ENCODE measurements at regions not wholly inside any gene's neighbourhood (a gene's known extent, or its start where the extent isn't known, plus 50 kb on each side); places are given as distances from the start of the nearest gene placed in this dataset.
A peak's percentile ranks its signal among the peaks of the same experiment; 100 is the strongest.

DNA sequence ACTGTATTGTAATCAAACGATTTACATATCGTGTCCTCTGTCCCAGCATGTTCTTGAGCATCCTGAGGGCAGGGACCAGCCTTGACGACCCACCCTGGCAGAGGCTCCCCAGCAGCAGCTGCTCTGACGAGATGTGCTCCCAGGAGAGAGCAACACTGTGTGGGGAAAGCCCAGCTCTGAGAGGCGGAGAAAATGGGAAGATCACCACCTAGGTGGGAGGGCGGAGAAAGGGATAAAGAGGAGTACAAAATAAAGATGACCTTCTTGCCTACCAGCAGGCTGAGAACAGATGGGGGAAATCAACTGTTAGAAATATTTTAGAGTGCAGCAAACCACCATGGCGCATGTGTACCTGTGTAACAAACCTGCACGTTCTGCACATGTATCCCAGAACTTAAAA, 71.5 kb upstream of the CAPRIN2 start:
- 0 to 100% (median 79%) methylated on average over 1 to 8 of the region's 8 CpGs for WGBS, 10 experiments
- no peak for ATAC-seq (replicated peaks in 6 of 8)
- in situ Hi-C loops (cut with MboI; ENCODE audit: low pct_unique_long_range_greater_than_20kb in 2 of 9, low sequenced_read_pairs in 9 of 9, unreplicated experiment in 9 of 9) = loop anchor here in 2 of 9 experiments (25.0 kb wide), 2 partner anchors 411 to 436 kb away; no protein-coding TSS in a partner anchor
- no peaks in the 10 kb centered on the region for H3K4me1 ChIP-seq (replicated peaks in 1 of 2)
- H3K27ac ChIP-seq = no peak overlapping the region
- H3K4me3 ChIP-seq = no peak overlapping the region

DNA sequence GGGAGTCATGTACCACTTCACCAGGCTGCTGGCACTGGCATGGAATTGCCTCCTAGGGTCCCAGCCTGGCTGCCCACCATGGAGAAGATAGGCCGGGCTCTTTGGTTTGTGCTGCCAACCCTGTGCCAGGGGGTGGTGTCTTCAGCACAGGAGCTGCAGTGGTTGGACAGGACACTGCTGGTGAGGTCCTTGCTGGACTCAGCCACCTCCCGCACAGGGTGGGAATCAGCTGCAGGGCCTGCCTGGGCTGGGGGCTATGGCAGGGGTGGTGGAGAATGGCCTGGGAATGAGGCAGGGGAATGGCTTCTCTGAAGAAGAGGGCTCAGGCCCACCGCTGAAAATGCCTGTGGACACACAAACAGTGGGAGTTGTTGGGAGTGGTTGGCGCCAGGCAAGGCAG, 70.6 kb upstream of the CAPRIN2 start:
- ATAC-seq (replicated peaks in 6 of 8) = no peak
- Histone ChIP-seq H3K4me1 (replicated peaks in 1 of 2) (no peaks in the 10 kb centered on the region), H3K27ac (no peak overlapping the region), H3K4me3 (no peak overlapping the region)
- in situ Hi-C loops (cut with MboI; ENCODE audit: low pct_unique_long_range_greater_than_20kb in 2 of 9, low sequenced_read_pairs in 9 of 9, unreplicated experiment in 9 of 9) = loop anchor here in 2 of 9 experiments (25.0 kb wide), 2 partner anchors 412 to 437 kb away; no protein-coding TSS in a partner anchor
- 0 to 100% (median 100%) methylated on average over 1 of the region's 4 CpGs; no CpG with 5 or more reads in 7 of the 10 experiments for WGBS, 10 experiments

DNA sequence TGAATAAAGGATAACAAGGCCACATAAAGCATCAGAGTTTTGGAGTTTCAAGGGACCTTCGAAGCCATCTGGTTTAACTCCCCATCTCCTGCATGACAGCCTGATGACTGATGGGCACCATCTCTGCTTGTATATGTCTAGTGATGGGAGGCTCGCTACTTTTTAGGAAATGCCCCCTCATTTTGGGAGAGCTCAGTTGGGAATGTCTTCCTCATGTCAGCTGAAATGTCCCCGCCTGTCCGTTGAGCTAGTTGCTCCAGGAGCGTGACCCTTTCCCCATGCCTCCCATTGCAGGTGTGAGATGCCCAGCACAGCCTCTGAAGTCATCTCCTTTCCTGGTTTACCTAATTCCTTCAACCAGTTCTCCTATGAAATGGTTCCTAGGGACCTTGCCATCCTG, 69.6 kb upstream of the CAPRIN2 start:
- in situ Hi-C loops (cut with MboI; ENCODE audit: low pct_unique_long_range_greater_than_20kb in 2 of 9, low sequenced_read_pairs in 9 of 9, unreplicated experiment in 9 of 9) = loop anchor here in 6 of 9 experiments (25.0 kb wide), 2 partner anchors 1287 to 1312 kb away; no protein-coding TSS in a partner anchor
- WGBS, 10 experiments = 86 to 100% (median 97%) methylated on average over 1 to 5 of the region's 5 CpGs; no CpG with 5 or more reads in 4 of the 10 experiments
- H3K4me1 ChIP-seq (replicated peaks in 1 of 2) = no peaks in the 10 kb centered on the region
- H3K27ac ChIP-seq = no peak overlapping the region
- H3K4me3 ChIP-seq = no peak overlapping the region
- no peak for ATAC-seq (replicated peaks in 6 of 8)

DNA sequence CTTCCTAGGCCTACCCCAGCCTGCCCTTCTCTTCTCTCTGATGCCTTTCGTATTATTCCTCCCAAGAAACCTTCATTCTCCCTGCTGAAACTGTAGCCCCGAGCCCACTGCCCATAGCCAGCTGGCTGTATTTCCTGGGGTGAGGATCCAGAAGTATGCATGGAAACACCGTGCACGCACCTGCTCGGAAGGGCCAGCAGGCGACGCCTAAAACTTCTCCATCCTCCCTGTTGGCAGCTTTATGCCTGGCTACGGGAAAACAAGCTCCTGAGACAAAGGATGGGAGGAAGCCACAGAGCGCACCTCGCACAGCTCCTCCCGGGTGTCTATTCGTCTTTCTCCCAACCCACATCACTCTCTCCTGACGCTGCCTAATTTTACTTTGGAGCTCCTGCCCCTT, 69.0 kb upstream of the CAPRIN2 start:
- in situ Hi-C loops (cut with MboI; ENCODE audit: low pct_unique_long_range_greater_than_20kb in 2 of 9, low sequenced_read_pairs in 9 of 9, unreplicated experiment in 9 of 9) = loop anchor here in 6 of 9 experiments (25.0 kb wide), 2 partner anchors 1286 to 1311 kb away; no protein-coding TSS in a partner anchor
- H3K4me3 ChIP-seq = no peak overlapping the region
- no peaks in the 10 kb centered on the region for H3K4me1 ChIP-seq (replicated peaks in 1 of 2)
- H3K27ac ChIP-seq = no peak overlapping the region
- no peak for ATAC-seq (replicated peaks in 6 of 8)
- WGBS, 10 experiments = 86 to 100% (median 93%) methylated on average over 2 to 12 of the region's 13 CpGs; no CpG with 5 or more reads in 3 of the 10 experiments

DNA sequence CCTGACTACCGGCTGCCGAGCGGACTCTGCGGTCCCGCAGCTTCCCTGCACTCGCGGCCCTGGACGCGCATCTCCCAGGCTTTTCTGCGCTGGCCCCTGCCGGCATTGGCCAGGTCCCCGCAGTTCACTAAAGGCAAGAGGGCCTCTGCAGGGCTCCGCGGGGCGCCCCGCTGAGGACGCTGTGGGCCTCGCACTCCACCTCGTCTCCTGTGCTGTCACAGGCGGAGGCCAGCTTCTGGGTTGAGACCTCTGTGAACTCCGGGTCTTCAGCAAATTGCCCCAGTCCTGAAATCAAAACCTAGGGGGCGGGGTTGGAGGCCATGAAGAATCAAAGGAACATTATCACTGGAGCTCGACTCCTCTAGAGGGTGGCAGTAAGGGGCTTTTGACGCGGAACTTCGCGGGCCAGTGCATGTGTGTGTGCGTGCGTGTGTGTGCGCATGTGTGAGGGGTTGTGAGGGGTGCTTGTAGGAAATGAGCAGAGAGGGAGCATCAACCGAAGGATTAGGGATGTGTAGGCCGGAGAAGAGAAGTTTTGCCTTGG, 68.5 kb upstream of the CAPRIN2 start:
- Histone ChIP-seq H3K4me3 (peak overlapping the region in 3 of 5 donors; percentile 22 to 28 (median 22)), H3K27ac (no peak overlapping the region), H3K4me1 (replicated peaks in 1 of 2) (no peaks in the 10 kb centered on the region)
- 37 to 70% (median 68%) methylated on average over 4 to 27 of the region's 32 CpGs; no CpG with 5 or more reads in 5 of the 10 experiments for WGBS, 10 experiments
- in situ Hi-C loops (cut with MboI; ENCODE audit: low pct_unique_long_range_greater_than_20kb in 2 of 9, low sequenced_read_pairs in 9 of 9, unreplicated experiment in 9 of 9) = loop anchor here in 6 of 9 experiments (25.0 kb wide), 2 partner anchors 1286 to 1311 kb away; no protein-coding TSS in a partner anchor
- peak; percentile 4 to 71 (median 51) for ATAC-seq (replicated peaks in 6 of 8)

DNA sequence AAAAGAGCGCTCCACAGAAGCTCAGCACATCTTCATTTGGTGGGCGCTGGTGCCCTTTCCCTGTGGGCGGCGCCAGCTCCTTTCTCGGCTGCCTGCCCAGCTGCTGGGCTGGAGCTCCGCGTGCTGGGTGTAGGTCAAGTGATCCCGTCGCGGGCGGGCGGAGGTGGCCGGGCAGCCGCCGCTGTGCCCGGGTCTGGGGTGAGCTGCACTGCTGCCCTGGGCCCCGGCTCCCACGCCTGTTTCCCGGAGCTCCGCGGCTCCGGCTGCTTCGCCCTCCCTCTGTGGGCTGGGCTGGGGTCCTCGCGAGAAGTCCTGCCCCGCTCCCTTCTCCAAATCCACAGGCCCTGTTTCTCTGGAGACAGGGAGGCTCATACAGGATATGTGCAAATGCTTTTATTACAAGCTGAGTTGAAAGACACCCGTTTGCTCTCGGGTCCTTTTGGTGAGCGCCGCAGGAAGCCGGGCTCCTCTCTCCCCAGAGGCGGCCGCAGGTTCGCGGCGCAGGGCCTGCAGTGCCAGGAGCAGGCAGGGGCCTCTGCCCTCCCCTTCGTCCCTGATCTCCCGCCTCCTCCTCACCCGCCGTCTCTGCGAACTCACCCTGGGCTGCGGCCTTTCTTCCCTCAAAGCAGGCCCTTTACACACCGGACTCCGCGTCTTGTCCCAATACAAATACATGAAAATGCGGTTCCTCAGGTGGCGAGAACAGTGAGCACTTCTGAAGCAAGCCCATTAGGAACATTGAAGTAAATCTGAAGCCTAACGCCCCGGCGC, 67.8 kb upstream of the CAPRIN2 start:
- in situ Hi-C loops (cut with MboI; ENCODE audit: low pct_unique_long_range_greater_than_20kb in 2 of 9, low sequenced_read_pairs in 9 of 9, unreplicated experiment in 9 of 9) = loop anchor here in 6 of 9 experiments (25.0 kb wide), 2 partner anchors 1285 to 1310 kb away; no protein-coding TSS in a partner anchor
- ATAC-seq (replicated peaks in 6 of 8) = peak; percentile 86 to 93 (median 89)

DNA sequence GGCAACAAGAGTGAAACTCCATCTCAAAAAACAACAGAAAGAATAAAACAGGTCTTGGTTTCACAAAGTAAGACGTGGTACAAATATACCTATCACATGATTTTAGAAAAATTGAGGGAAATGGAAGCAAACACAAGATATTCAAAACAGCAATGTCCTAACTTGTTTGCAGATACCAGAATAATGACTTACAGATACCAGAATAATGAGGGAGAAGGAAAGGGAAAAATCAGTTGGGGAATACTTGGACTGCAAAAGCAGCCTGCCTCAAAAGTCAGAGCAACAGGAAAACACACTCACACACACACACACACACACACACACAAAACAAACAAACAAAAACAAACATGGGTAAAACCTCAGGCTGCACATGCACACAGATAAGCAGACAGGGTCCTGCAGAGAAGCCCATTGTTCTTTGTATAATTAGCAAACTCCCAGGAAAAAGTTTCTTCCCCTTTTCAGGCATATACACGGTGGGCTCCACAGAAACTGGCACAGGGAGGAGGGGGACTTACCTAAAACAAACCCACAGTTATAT, 65.7 kb upstream of the CAPRIN2 start:
- ATAC-seq (replicated peaks in 6 of 8) = no peak
- 0 to 100% (median 40%) methylated on average over 1 to 2 of the region's 2 CpGs; no CpG with 5 or more reads in 1 of the 10 experiments for WGBS, 10 experiments
- in situ Hi-C loops (cut with MboI; ENCODE audit: low pct_unique_long_range_greater_than_20kb in 2 of 9, low sequenced_read_pairs in 9 of 9, unreplicated experiment in 9 of 9) = loop anchor here in 6 of 9 experiments (25.0 kb wide), 2 partner anchors 1283 to 1308 kb away; no protein-coding TSS in a partner anchor
- no peak overlapping the region for H3K4me3 ChIP-seq
- H3K27ac ChIP-seq = no peak overlapping the region
- H3K4me1 ChIP-seq (replicated peaks in 1 of 2) = no peaks in the 10 kb centered on the region

More for the DNA sequence above, 67.8 kb upstream of the CAPRIN2 start:
- peak overlapping the region; percentile 9 to 28 (median 22) for H3K4me3 ChIP-seq
- no peak overlapping the region for H3K27ac ChIP-seq
- 0 to 45% (median 29%) methylated on average over 1 to 20 of the region's 50 CpGs; no CpG with 5 or more reads in 1 of the 10 experiments for WGBS, 10 experiments
- no peaks in the 10 kb centered on the region for H3K4me1 ChIP-seq (replicated peaks in 1 of 2)

DNA sequence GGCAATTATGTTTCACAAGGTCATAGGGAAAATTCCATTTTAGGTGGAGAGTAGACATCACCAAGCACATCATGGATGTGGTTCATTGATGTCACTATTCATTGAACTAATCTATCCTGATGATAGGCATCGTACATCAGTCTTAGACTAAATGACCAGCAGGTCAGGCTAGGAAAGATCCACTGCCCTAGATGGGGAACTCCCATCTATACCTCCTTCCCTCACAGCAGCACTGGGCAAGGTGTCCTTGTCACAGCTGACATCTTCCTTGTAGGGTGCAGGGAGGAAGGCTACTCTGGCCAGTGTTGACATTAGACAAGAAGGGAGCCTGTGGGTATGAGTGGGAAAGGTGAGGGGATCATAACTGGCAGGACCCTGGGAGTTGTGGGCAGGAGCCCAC, 63.8 kb upstream of the CAPRIN2 start:
- ATAC-seq (replicated peaks in 6 of 8) = no peak
- no peaks in the 10 kb centered on the region for H3K4me1 ChIP-seq (replicated peaks in 1 of 2)
- WGBS, 10 experiments = 75 to 100% (median 93%) methylated on average over 1 of the region's 1 CpG; no CpG with 5 or more reads in 6 of the 10 experiments
- no peak overlapping the region for H3K4me3 ChIP-seq
- no peak overlapping the region for H3K27ac ChIP-seq
- in situ Hi-C loops (cut with MboI; ENCODE audit: low pct_unique_long_range_greater_than_20kb in 2 of 9, low sequenced_read_pairs in 9 of 9, unreplicated experiment in 9 of 9) = loop anchor here in 6 of 9 experiments (25.0 kb wide), 2 partner anchors 1281 to 1306 kb away; no protein-coding TSS in a partner anchor

DNA sequence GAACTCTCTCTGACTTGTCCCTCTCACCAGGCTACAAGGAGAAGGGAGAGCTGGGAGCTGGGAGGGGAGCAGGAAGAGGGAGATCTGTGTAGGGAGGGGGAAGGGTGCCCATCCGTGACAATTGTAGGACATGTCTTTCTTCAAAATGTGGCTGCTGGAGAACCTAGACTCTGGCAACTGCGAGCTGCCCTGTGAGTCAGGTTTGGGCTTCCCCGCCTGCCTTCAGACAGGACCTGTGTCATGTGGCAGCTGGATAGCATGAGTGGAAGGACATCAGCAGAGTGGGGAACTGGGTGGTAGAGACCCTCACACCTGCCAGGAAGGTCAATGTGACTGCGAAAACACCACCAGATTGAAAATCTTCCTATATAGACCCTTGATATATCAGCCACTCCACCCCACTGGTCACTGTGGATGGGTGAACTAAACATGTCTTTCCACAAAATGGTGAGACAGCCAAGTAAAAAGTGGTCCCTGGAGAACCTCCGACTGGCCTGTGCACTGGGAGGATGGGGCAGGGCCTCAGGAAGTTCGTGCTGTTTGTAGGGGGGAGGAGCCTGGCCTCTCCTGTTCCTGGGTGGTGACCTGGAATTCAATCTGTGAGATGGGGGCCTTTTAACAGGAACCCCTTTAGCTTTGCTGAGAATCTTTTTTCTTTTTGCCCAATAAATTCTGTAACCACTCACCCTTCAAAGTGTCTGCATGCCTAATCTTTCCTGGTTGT, 62.2 kb upstream of the CAPRIN2 start:
- in situ Hi-C loops (cut with MboI; ENCODE audit: low pct_unique_long_range_greater_than_20kb in 2 of 9, low sequenced_read_pairs in 9 of 9, unreplicated experiment in 9 of 9) = loop anchor here in 6 of 9 experiments (25.0 kb wide), 2 partner anchors 1280 to 1305 kb away; no protein-coding TSS in a partner anchor
- Histone ChIP-seq H3K27ac (no peak overlapping the region), H3K4me3 (no peak overlapping the region), H3K4me1 (replicated peaks in 1 of 2) (no peaks in the 10 kb centered on the region)
- 10 to 100% (median 74%) methylated on average over 1 to 3 of the region's 6 CpGs; no CpG with 5 or more reads in 4 of the 10 experiments for WGBS, 10 experiments
- ATAC-seq (replicated peaks in 6 of 8) = no peak

DNA sequence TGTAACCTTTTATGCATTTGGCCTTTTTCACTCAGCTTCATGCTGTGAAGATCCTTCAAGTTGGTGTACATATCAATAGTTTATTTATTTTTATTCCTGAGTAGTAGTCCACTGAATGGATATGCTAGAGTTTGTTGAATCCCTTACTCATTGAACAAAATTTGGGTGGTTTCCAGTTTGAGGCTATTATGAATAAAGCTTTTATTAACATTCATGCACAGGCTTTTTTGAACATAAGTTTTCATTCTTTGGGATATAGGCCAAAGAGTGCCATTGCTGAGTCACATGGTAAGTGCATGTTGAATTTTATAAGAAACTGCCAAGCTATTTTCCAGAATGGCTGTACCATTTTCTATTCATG, 59.5 kb upstream of the CAPRIN2 start:
- no peaks in the 10 kb centered on the region for H3K4me1 ChIP-seq (replicated peaks in 1 of 2)
- no peak overlapping the region for H3K27ac ChIP-seq
- no peak overlapping the region for H3K4me3 ChIP-seq
- in situ Hi-C loops (cut with MboI; ENCODE audit: low pct_unique_long_range_greater_than_20kb in 2 of 9, low sequenced_read_pairs in 9 of 9, unreplicated experiment in 9 of 9) = loop anchor here in 6 of 9 experiments (25.0 kb wide), 2 partner anchors 1277 to 1302 kb away; no protein-coding TSS in a partner anchor
- peak in 2 of 8 experiments; percentile 59 to 68 for ATAC-seq (replicated peaks in 6 of 8)

DNA sequence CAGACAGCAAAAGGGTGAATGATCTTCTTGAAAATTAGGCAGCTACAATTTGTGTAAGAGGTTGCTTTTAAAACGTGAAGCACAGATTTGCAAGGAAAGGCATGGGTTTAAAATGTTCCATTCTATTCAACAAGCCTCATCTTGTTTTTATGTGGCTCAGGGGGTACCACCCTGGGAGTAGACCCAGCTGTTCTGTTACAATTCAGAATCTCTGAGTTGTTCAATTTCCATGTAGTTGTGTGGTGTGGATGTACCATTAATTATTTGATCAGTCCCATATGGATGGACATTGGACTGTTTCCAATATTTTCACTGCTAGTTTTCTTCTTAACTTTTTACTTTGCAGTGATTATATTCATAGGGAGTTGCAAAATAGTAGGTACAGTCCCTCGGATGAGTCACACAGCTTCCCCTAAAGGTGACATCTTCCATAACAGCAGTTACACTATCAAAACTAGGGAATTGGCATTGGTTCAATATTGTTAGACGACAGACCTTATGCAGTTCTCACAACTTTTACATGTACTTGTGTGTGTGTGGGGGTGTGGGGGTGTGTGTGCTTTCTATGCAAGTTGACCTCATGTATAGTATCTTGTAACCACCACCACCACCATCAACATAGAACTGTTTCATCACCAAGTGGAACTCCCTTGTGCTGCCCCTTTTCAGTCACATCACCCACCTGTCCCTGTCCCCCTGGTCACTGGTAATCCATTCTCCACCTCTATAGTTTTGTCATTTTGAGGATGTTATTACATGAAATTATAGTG, 59.0 kb upstream of the CAPRIN2 start:
- no peak overlapping the region for H3K27ac ChIP-seq
- in situ Hi-C loops (cut with MboI; ENCODE audit: low pct_unique_long_range_greater_than_20kb in 2 of 9, low sequenced_read_pairs in 9 of 9, unreplicated experiment in 9 of 9) = loop anchor here in 6 of 9 experiments (25.0 kb wide), 2 partner anchors 1276 to 1301 kb away; no protein-coding TSS in a partner anchor
- H3K4me3 ChIP-seq = no peak overlapping the region
- 0 to 79% (median 19%) methylated on average over 1 to 3 of the region's 3 CpGs; no CpG with 5 or more reads in 2 of the 10 experiments for WGBS, 10 experiments
- peak in 2 of 8 experiments; percentile 82 for ATAC-seq (replicated peaks in 6 of 8)
- no peaks in the 10 kb centered on the region for H3K4me1 ChIP-seq (replicated peaks in 1 of 2)

Measured in motor neuron (in vitro differentiated cells).